ENCODE measurements at regions not wholly inside any gene's neighbourhood (a gene's known extent, or its start where the extent isn't known, plus 50 kb on each side); places are given as distances from the start of the nearest gene placed in this dataset.

- no peak for TF ChIP-seq CTCF (IDR thresholded peaks at IDR 0.05; ENCODE audit: poor library complexity)
- no peak for TF ChIP-seq EZH2 (IDR thresholded peaks at IDR 0.05; ENCODE audit: borderline replicate concordance)
Observed at GRCh38 chr2:124985270-124985669, 960.2 kb downstream of the CNTNAP5 start.
